HepG2 (cell line): ENCODE measurements at regions not wholly inside any gene's neighbourhood (a gene's known extent, or its start where the extent isn't known, plus 50 kb on each side); places are given as distances from the start of the nearest gene placed in this dataset.

Experiments used
- ATAC-seq: fragments of 200-7000 bp; cut with Tn5 transposase; 3 replicates; pipeline ENCODE4 v1.9.1; 2020; ENCODE audit warnings: mild to moderate bottlenecking, moderate library complexity
- BruUV-seq: library from RNA; stranded (reverse); fragments of 400-500 nt; replicated peaks from 2 replicates; lab custom pipeline; 2021; lab: Mats Ljungman, UMichigan
- CTCF ChIA-PET: fragments of 300-600 bp; formaldehyde crosslinking; extraction: SDS; loops from one replicate; lab custom pipeline; 2021; ENCODE audit warnings: low total read pairs, inconsistent platforms, low intra/inter-chr PET ratio; lab: Yijun Ruan, JAX
- POLR2A ChIA-PET: fragments of 350-600 bp; sonication (Branson Sonifier 250); formaldehyde crosslinking; loops from one replicate; lab custom pipeline; 2020; ENCODE audit warnings: antibody characterized with exemption, inconsistent platforms; lab: Yijun Ruan, JAX
- DNase-seq: peaks from one replicate; pipeline ENCODE4 v3.0.0-alpha.2; 2015; ENCODE audit warnings: low spot score
- FAIRE-seq: peaks from 3 replicates; lab custom pipeline; 2011; peaks lifted over from hg19 to GRCh38; lab: Jason Lieb, UNC
- H2AFZ ChIP-seq: one replicate; pipeline ENCODE4 v1.6.1; 2011; ENCODE audit warnings: low read length, inconsistent platforms
- H3K27ac ChIP-seq: fragments of 300-600 bp; 3 replicates; pipeline ENCODE4 v1.8.0; 2011; ENCODE audit warnings: mixed run types, mild to moderate bottlenecking, mixed read lengths, low read length, inconsistent platforms; ENCODE audit not compliant: insufficient read depth; ENCODE audit errors: extremely low read length
- H3K27me3 ChIP-seq, 2 experiments: fragments of 200-600 bp in 1 of 2; 2 replicates in 1 of 2; 3 replicates in 1 of 2; pipeline versions ENCODE4 v1.6.0 to v1.8.0; 2011; ENCODE audit warnings: low read length in 2 of 2, mild to moderate bottlenecking in 2 of 2, moderate library complexity in 2 of 2, inconsistent platforms in 1 of 2; ENCODE audit not compliant: insufficient read depth in 2 of 2, control insufficient read depth in 1 of 2
- H3K36me3 ChIP-seq, 2 experiments: fragments of 200-600 bp in 1 of 2; replicated peaks in 1 of 2; 2 replicates in 1 of 2; 3 replicates in 1 of 2; pipeline versions ENCODE4 v1.5.1 to v1.8.0; 2011; ENCODE audit warnings: low read length in 2 of 2, inconsistent platforms in 1 of 2; ENCODE audit not compliant: insufficient read depth in 2 of 2, control insufficient read depth in 1 of 2
- H3K4me1 ChIP-seq: 2 replicates; pipeline ENCODE4 v1.5.1; 2012; ENCODE audit warnings: low read length, inconsistent platforms; ENCODE audit not compliant: insufficient read depth
- H3K4me2 ChIP-seq: 2 replicates; pipeline ENCODE4 v1.6.0; 2011; ENCODE audit warnings: low read depth, low read length, inconsistent platforms
- H3K4me3 ChIP-seq, 3 experiments: fragments of 200-600 bp in 1 of 3; sonication (generic), shearing (Covaris generic) in 1 of 3; replicated peaks in 1 of 3; 2 replicates each; pipeline ENCODE4 v1.5.1; 2011 to 2016; ENCODE audit warnings: low read length in 3 of 3, inconsistent platforms in 2 of 3, low read depth in 2 of 3, mild to moderate bottlenecking in 2 of 3, control low read depth in 1 of 3, mixed read lengths in 1 of 3; ENCODE audit not compliant: insufficient read depth in 1 of 3
- H3K79me2 ChIP-seq: one replicate; pipeline ENCODE4 v1.6.1; 2011; ENCODE audit warnings: low read length, inconsistent platforms; ENCODE audit not compliant: insufficient read depth
- H3K9ac ChIP-seq: 2 replicates; pipeline ENCODE4 v1.6.0; 2011; ENCODE audit warnings: mild to moderate bottlenecking, low read depth, low read length, inconsistent platforms; ENCODE audit not compliant: insufficient read depth
- H3K9me3 ChIP-seq: 2 replicates; pipeline ENCODE4 v1.5.1; 2012; ENCODE audit warnings: mild to moderate bottlenecking, low read length
- H4K20me1 ChIP-seq: 2 replicates; pipeline ENCODE4 v1.6.0; 2011; ENCODE audit warnings: inconsistent platforms, mild to moderate bottlenecking, low read length, moderate library complexity; ENCODE audit not compliant: insufficient read depth
- CREM ChIP-seq, 2 experiments: sonication (generic) in 1 of 2; formaldehyde crosslinking in 1 of 2; IDR thresholded peaks; 2 replicates each; pipeline versions ENCODE4 v1.4.0 to v1.6.1; 2016 to 2020; ENCODE audit warnings: antibody characterized with exemption in 1 of 2, mild to moderate bottlenecking in 1 of 2, missing genetic modification reagents in 1 of 2
- HDAC1 ChIP-seq: sonication (generic); formaldehyde crosslinking; IDR thresholded peaks from 2 replicates; pipeline ENCODE4 v1.5.1; 2020; ENCODE audit warnings: mild to moderate bottlenecking, missing genetic modification reagents
- IRF2 ChIP-seq: IDR thresholded peaks from 2 replicates; pipeline ENCODE4 v1.6.1; 2018; ENCODE audit warnings: missing genetic modification reagents, missing compliant biosample characterization
- MZF1 ChIP-seq: sonication (generic); formaldehyde crosslinking; IDR thresholded peaks from 2 replicates; pipeline ENCODE4 v1.8.1; 2023; ENCODE audit warnings: mild to moderate bottlenecking, missing genetic modification reagents, borderline replicate concordance
- PAWR ChIP-seq: sonication (generic); formaldehyde crosslinking; IDR thresholded peaks from 2 replicates; pipeline ENCODE4 v1.4.0; 2020; ENCODE audit warnings: missing genetic modification reagents, mild to moderate bottlenecking, borderline replicate concordance
- TCF12 ChIP-seq, 2 experiments: fragments of 450-650 bp in 1 of 2; sonication (generic) in 1 of 2; formaldehyde crosslinking in 1 of 2; IDR thresholded peaks; 2 replicates each; pipeline versions ENCODE4 v1.6.1 to v1.8.0; 2017 to 2022; ENCODE audit warnings: antibody characterized with exemption in 1 of 2, mild to moderate bottlenecking in 1 of 2, missing genetic modification reagents in 1 of 2, moderate library complexity in 1 of 2
- ZNF264 ChIP-seq: sonication (generic); formaldehyde crosslinking; IDR thresholded peaks from 2 replicates; pipeline ENCODE4 v1.4.0; 2020; ENCODE audit warnings: missing genetic modification reagents
- ZNF367 ChIP-seq: sonication (generic); formaldehyde crosslinking; IDR thresholded peaks from 2 replicates; pipeline ENCODE4 v1.4.0; 2020; ENCODE audit warnings: missing genetic modification reagents, borderline replicate concordance
- ZNF607 ChIP-seq: sonication (generic); formaldehyde crosslinking; IDR thresholded peaks from 2 replicates; pipeline ENCODE4 v1.5.1; 2020; ENCODE audit warnings: missing genetic modification reagents, mild to moderate bottlenecking, borderline replicate concordance
- ZNF816 ChIP-seq: sonication (generic); formaldehyde crosslinking; IDR thresholded peaks from 2 replicates; pipeline ENCODE4 v1.8.0; 2022; ENCODE audit warnings: missing genetic modification reagents, mild to moderate bottlenecking, borderline replicate concordance
- WGBS: methylation state at CpG from one replicate; pipeline ENCODE4 v1.1.6; 2017; ENCODE audit warnings: low lambda C conversion rate; 5-methylcytosine and 5-hydroxymethylcytosine counted together
- in situ Hi-C: cut with HindIII; loops from 2 replicates; pipeline ENCODE4 v1.10.0; 2017; ENCODE audit warnings: low pct_unique_long_range_greater_than_20kb; ENCODE audit not compliant: extremely low pct_ligation_motif_present
- intact Hi-C: fragments of 100-400 bp; cut with micrococcal nuclease; formaldehyde crosslinking; loops from one replicate; pipeline ENCODE4 v1.10.0; 2022; ENCODE audit not compliant: unreplicated experiment
- TF ChIP-seq, protein P1 (sequence below): sonication (generic); formaldehyde crosslinking; IDR thresholded peaks from 2 replicates; pipeline ENCODE4 v1.5.1; 2020; ENCODE audit warnings: mild to moderate bottlenecking, missing genetic modification reagents, moderate library complexity
- TF ChIP-seq, protein P2 (sequence below): IDR thresholded peaks from 2 replicates; pipeline ENCODE4 v1.6.1; 2016; ENCODE audit warnings: missing biosample characterization, missing genetic modification reagents, low read depth
- TF ChIP-seq, protein P3 (sequence below): sonication (generic); formaldehyde crosslinking; IDR thresholded peaks from 2 replicates; pipeline ENCODE4 v1.4.0; 2020; ENCODE audit warnings: missing genetic modification reagents, low read depth, mild to moderate bottlenecking, borderline replicate concordance
- TF ChIP-seq, protein P4 (sequence below): sonication (generic); formaldehyde crosslinking; IDR thresholded peaks from 2 replicates; pipeline ENCODE4 v1.9.0; 2021; ENCODE audit warnings: missing genetic modification reagents, mild to moderate bottlenecking, borderline replicate concordance
- TF ChIP-seq, protein P5 (sequence below): sonication (generic); formaldehyde crosslinking; IDR thresholded peaks from 2 replicates; pipeline ENCODE4 v1.4.0; 2020; ENCODE audit warnings: mild to moderate bottlenecking, low read depth, missing genetic modification reagents

DNA sequence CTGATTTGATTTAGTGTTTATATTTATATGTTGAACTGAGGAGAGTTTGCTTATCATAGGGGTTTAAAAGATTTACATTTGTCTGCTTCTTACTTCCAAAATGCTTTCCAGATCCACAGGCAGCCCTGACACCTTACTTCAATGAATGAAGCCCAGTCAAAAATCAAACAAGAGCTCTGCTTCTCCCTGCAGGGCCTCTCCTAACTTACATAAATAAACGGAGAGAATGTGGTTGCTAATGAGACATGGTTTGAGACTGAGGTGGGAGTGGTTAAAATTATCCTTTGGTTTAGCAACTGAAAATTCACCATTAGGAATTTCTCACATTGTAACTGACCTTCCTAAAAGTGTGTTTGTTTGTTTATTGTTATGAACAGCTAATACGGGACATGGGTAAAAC, 612.3 kb upstream of the FANCL start:
- Histone ChIP-seq H3K4me3 (no peak overlapping the region), H3K27me3 (no peaks in the 10 kb centered on the region), H3K4me1 (no peaks in the 10 kb centered on the region), H2AFZ (no peak overlapping the region), H3K4me2 (no peak overlapping the region), H3K36me3 (no peaks in the 10 kb centered on the region), H4K20me1 (no peaks in the 10 kb centered on the region), H3K9me3 (no peaks in the 10 kb centered on the region), H3K9ac (no peak overlapping the region), H3K27ac (no peak overlapping the region), H3K79me2 (no peaks in the 10 kb centered on the region)
- intact Hi-C loops (no loop called here), in situ Hi-C loops (no loop called here)
- FAIRE-seq (no peak), ATAC-seq (no peak), DNase-seq (no peak)
- ChIA-PET CTCF (no interaction called here), POLR2A (no interaction called here)
- WGBS: 11% methylated on average over 2 of the region's 2 CpGs
- no TSS peak for BruUV-seq
- no peak for TF ChIP-seq ZNF264 (CRISPR knock-in tag)
- no peak for TF ChIP-seq ZNF607 (CRISPR knock-in tag)
- TF ChIP-seq, protein P1, sequence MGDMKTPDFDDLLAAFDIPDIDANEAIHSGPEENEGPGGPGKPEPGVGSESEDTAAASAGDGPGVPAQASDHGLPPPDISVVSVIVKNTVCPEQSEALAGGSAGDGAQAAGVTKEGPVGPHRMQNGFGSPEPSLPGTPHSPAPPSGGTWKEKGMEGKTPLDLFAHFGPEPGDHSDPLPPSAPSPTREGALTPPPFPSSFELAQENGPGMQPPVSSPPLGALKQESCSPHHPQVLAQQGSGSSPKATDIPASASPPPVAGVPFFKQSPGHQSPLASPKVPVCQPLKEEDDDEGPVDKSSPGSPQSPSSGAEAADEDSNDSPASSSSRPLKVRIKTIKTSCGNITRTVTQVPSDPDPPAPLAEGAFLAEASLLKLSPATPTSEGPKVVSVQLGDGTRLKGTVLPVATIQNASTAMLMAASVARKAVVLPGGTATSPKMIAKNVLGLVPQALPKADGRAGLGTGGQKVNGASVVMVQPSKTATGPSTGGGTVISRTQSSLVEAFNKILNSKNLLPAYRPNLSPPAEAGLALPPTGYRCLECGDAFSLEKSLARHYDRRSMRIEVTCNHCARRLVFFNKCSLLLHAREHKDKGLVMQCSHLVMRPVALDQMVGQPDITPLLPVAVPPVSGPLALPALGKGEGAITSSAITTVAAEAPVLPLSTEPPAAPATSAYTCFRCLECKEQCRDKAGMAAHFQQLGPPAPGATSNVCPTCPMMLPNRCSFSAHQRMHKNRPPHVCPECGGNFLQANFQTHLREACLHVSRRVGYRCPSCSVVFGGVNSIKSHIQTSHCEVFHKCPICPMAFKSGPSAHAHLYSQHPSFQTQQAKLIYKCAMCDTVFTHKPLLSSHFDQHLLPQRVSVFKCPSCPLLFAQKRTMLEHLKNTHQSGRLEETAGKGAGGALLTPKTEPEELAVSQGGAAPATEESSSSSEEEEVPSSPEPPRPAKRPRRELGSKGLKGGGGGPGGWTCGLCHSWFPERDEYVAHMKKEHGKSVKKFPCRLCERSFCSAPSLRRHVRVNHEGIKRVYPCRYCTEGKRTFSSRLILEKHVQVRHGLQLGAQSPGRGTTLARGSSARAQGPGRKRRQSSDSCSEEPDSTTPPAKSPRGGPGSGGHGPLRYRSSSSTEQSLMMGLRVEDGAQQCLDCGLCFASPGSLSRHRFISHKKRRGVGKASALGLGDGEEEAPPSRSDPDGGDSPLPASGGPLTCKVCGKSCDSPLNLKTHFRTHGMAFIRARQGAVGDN (CRISPR knock-in tag): no peak
- no peak for TF ChIP-seq ZNF367
- TF ChIP-seq, protein P2, sequence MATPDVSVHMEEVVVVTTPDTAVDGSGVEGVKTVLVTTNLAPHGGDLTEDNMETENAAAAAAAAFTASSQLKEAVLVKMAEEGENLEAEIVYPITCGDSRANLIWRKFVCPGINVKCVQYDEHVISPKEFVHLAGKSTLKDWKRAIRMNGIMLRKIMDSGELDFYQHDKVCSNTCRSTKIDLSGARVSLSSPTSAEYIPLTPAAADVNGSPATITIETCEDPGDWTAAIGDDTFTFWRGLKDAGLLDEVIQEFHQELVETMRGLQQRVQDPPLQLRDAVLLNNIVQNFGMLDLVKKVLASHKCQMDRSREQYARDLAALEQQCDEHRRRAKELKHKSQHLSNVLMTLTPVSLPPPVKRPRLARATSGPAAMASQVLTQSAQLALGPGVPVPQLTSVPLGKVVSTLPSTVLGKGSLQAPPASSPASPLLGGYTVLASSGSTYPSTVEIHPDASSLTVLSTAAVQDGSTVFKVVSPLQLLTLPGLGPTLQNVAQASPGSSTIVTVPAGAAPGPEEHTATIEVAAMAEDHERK: no peak
- TF ChIP-seq, protein P3, sequence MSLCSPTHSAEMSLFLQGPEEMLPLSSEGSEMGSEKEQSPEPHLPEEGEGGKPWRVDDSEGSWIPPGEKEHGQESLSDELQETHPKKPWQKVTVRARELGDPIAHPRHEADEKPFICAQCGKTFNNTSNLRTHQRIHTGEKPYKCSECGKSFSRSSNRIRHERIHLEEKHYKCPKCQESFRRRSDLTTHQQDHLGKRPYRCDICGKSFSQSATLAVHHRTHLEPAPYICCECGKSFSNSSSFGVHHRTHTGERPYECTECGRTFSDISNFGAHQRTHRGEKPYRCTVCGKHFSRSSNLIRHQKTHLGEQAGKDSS: no peak
- no peak for TF ChIP-seq ZNF816
- no peak for TF ChIP-seq TCF12 (IDR thresholded peaks at IDR 0.05)
- TF ChIP-seq TCF12 (CRISPR knock-in tag; IDR thresholded peaks at IDR 0.05): no peak
- TF ChIP-seq, protein P4, sequence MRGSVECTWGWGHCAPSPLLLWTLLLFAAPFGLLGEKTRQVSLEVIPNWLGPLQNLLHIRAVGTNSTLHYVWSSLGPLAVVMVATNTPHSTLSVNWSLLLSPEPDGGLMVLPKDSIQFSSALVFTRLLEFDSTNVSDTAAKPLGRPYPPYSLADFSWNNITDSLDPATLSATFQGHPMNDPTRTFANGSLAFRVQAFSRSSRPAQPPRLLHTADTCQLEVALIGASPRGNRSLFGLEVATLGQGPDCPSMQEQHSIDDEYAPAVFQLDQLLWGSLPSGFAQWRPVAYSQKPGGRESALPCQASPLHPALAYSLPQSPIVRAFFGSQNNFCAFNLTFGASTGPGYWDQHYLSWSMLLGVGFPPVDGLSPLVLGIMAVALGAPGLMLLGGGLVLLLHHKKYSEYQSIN (CRISPR knock-in tag): no peak
- TF ChIP-seq PAWR (CRISPR knock-in tag): no peak
- TF ChIP-seq IRF2 (CRISPR knock-in tag): no peak
- TF ChIP-seq, protein P5, sequence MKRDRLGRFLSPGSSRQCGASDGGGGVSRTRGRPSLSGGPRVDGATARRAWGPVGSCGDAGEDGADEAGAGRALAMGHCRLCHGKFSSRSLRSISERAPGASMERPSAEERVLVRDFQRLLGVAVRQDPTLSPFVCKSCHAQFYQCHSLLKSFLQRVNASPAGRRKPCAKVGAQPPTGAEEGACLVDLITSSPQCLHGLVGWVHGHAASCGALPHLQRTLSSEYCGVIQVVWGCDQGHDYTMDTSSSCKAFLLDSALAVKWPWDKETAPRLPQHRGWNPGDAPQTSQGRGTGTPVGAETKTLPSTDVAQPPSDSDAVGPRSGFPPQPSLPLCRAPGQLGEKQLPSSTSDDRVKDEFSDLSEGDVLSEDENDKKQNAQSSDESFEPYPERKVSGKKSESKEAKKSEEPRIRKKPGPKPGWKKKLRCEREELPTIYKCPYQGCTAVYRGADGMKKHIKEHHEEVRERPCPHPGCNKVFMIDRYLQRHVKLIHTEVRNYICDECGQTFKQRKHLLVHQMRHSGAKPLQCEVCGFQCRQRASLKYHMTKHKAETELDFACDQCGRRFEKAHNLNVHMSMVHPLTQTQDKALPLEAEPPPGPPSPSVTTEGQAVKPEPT: no peak
- TF ChIP-seq CREM (IDR thresholded peaks at IDR 0.05): no peak
- no peak for TF ChIP-seq CREM (CRISPR knock-in tag; IDR thresholded peaks at IDR 0.05)
- no peak for TF ChIP-seq HDAC1 (CRISPR knock-in tag)
- no peak for TF ChIP-seq MZF1
